ENCODE measurements at regions not wholly inside any gene's neighbourhood (a gene's known extent, or its start where the extent isn't known, plus 50 kb on each side); places are given as distances from the start of the nearest gene placed in this dataset.
"Not testable (repeated sequence)": the region's sequence is repeated elsewhere in the genome, so short reads cannot be mapped to it uniquely, and the experiment has no call there.

DNA sequence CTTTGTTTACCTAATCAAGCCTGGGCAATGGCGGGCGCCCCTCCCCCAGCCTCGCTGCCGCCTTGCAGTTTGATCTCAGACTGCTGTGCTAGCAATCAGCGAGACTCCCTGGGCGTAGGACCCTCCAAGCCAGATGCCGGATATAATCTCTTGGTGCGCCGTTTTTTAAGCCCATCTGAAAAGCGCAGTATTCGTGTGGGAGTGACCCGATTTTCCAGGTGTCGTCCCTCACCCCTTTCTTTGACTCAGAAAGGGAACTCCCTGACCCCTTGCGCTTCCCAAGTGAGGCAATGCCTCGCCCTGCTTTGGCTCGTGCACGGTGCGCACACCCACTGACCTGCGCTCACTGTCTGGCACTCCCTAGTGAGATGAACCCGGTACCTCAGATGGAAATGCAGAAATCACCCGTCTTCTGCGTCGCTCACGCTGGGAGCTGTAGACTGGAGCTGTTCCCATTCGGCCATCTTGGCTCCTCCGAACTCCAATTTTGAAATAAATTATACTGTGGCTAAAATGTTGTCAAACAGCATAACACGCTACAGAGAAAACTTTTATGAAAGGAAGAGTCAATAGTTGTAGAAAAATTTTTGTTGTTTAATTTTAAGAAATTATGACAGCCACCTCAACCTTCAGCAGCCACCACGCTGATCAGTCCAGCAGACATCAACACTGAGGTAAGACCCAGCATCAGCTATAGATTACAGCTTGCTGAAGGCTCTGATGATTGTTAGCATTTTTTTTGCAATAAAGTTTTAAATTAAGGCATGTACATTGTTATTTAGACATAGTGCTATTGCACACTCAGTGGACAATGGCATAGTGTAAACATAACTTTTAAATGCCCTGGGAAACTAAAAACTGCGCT is 384.7 kb upstream of the DEPDC1 start:
- DNase-seq = not testable (repeated sequence)

DNA sequence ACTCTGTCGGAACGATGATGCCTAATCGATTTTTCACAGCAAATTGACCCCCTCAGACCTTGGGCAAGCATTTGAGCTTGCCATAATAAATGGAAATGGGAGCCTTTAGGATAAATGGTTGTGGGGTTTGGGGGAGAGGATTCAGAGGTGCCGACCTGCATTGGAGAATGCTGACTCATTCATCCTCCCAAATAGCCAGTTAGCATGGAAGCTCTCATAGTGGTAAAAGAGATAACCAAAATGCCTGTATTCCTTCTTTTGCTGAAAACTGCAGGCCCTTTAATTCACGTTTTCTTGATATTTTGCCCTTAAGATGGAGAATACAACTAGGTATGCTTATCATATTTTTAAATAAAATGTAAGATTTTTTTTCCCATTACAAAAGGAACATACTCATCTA is 392.6 kb upstream of the DEPDC1 start:
- no peak for DNase-seq

DNA sequence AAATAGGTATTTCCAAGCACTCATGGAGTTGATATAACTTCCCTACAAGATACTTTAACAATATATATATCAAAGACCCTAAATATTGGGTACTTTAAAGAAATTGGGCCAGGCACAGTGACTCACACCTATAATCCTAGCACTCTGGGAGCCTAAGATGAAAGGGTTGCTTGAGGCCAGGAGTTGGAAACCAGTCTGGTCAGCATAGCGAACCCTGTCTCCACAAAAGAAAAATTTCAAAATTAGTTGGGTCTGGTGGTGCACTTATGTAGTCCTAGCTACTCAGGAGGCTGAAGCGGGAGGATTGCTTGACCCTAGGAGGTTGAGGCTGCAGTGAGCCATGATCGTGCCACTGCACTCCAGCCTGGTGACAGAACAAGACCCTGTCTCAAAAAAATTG is 393.9 kb upstream of the DEPDC1 start:
- DNase-seq = no peak

DNA sequence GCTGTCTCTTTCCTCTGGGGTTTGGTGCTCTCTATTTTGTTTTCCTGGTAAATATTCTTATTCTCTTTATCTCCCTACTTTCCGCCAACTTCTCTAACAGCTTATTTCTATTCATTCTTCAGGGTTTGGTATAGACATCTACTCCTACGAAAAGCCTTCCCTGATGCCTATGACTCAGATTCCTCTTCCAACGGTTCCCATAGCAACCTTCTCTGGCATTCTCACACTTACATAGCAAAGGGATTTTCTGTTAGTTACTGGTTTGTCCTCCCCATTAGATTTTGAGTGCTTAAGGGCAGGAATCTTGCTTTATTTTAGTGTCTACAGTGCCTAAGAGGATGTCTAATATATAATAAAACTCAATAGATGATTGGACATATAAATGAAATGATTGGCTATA is 407.6 kb upstream of the DEPDC1 start:
- no peak for DNase-seq

DNA sequence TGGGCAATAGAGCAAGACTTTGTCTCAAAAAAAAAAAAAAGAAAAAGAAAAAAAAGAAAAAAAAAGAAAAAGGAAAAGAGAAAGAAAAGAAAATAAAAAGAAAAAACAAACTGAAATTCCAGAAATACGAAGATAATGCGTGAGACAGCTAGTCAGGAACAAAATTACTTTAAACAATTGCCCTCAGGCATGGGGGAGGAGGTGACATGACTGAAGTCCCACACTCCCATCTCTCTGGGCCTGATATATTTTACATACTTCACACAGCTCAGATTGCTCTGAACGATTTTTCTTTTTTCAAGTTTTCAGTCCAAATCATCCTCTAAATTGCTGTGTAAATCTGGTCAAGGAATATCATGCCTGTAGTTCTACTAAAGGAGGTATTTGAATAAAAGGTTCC is 409.5 kb upstream of the DEPDC1 start:
- DNase-seq = no peak

DNA sequence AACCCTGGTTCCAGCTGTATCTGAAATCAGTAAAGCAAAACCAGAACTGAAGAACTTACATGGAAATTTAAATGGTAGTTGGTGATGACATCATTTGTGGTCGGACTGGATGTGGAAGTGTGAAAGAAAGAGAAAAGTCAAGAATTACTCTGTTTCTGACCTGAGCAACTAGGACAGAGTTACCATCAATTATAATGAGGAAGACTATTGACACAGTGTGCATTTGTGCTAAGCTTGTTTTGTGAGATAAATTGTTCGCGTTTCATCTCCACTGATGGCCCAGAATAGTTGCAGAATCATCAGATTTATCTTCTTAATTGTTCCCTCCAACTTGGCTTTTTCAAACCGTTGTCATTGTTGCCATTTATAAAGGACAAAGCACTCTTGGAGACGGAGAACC is 410.6 kb upstream of the DEPDC1 start:
- DNase-seq = no peak

DNA sequence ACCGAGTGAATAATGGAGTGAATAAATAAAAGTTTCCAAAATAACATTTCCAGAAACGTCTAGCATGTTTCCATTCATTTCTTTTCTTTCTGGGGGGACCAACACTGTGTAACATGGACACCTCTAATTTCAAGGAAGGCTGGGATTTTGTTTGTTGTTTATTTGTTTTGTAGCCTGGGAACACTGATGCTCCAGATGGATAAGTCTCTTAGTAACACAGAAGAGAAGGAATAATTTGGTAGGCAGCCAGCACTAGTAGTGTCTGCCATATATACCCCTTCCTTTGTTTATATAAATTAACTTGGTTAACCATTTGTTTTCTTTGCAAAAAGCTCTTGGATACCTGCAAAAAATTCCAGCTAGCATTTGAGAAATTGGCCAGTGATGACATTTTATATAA is 411.4 kb upstream of the DEPDC1 start:
- DNase-seq = no peak

DNA sequence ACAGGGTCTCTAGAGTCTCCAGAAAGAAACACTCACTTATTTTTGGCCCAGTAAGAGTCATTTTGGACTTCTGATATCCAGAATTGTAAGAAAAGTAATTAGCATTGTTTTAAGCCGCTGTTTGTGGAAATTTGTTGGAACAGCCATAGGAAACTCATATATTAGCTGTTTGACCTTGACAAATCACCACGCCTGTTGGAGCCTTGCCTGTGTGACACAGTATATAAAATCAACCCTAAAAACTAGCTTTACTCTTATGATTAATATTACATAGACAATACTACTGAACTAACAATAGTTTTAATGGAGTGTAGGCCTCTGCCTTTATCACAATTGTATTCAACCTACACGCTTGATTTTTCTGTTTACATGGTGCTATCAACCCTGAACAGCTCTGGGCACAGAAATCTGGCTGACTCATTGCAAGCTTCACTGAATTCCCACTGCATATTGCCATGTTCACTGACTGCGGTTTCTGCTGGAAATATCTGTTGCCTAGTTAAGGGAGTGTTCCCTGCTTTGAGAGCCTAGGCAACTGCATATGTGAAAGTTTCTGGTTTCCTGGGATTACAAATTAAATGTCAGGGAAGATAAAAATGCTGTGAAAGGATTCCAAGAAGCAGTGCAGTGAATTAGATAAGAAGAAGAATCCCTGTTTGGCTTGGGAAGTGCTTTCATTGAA is 419.5 kb upstream of the DEPDC1 start:
- DNase-seq = no peak

DNA sequence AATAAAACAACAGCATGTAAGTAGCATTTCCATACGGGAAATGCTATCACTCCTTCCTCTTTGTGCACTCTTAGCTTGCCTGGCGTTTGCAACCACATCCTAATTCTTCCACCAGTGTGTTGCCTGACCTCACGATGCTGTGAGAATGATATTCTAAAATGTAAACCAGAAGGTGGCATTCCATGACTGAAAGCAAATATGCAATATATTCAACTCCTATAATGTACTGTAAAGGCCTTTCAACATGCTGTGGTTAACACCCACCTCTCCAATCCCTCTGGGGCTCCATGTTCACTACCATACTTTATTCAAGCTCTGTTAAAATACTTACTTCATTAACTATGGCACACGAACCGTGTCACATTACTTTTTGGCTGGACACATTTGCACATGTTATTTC is 420.6 kb upstream of the DEPDC1 start:
- no peak for DNase-seq

DNA sequence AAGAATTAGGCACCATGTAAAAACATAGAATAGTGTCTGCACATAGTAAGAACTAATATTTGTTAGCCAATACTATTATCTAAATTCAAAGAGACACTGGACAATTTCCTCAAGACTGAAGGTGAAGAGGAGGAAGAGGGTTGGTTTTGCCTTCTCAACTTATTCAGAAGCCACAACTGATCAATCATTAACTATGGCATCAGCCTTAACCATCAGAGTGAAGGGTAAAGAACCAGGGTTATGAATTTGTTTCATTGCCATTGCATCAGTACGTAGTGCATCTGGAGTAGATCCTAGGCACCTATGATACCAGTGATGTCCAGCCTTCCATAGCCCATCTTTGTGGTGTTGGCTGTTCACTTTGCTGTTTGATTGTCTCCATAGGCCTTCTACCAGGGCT is 421.7 kb upstream of the DEPDC1 start:
- no peak for DNase-seq

DNA sequence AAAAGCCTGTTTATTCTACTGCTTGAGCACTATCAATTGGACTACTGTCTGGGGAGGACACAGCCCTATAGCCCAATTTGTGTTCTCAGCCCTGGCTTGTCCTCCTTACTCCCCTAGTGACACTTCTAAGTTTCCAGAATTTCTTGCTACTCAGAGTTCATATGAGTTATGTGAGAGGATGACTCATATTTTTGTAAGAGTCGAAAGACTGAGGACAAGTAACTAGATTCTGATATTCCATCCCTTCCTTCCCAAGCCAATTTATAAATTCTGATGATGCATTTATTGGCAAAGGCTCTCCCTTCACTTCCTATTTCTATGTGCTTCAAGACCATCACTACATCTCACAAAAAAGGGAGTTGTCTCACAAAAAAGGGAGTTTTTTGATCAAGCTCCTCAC is 422.2 kb upstream of the DEPDC1 start:
- DNase-seq = no peak

DNA sequence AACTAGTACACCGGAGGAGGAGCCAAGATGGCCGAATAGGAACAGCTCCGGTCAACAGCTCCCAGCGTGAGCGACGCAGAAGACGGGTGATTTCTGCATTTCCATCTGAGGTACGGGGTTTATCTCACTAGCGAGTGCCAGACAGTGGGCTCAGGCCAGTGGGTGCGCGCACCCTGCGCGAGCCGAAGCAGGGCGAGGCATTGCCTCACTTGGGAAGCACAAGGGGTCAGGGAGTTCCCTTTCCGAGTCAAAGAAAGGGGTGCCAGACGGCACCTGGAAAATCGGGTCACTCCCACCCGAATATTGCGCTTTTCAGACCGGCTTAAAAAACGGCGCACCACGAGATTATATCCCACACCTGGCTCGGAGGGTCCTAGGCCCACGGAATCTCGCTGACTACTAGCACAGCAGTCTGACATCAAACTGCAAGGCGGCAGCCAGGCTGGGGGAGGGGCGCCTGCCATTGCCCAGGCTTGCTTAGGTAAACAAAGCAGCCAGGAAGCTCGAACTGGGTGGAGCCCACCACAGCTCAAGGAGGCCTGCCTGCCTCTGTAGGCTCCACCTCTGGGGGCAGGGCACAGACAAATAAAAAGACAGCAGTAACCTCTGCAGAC is 426.7 kb upstream of the DEPDC1 start:
- DNase-seq = not testable (repeated sequence)

DNA sequence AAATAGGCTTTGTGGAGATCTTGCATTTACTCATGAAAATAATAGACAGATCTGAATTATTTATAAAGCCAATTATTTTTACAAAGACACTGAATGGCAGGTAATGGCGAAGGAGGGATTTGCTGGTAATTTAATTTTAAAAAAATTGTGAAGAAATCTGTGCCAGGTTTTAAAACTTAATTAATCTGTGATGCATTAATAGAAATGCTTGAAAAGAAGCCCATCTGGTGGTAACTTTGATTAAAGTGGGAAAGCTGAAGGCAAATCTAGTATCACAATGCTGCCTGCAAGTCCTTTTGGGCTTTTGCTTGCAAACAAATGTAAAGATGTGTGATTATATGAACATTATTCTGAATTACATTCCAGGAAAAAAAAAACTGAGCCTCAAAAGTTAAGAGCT is 433.2 kb upstream of the DEPDC1 start:
- no peak for DNase-seq

DNA sequence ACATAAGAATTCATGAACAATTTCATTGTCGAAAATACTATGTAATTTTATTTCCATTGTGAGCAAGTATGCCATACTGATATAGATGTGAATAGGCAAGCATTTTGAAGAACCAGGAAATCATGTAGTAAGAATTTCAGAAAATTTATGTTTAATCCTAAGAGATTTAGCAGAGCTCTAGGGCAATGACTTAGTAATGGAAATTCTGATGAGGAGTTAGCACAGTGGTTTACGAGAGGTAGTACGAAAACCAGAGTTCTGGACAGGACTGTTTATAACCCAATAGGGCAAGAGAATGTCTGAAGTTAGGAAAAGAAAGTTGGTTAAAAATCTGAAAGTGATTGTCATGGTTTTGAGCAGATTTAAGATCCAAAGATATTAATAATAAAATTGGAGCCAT is 439.6 kb upstream of the DEPDC1 start:
- DNase-seq = no peak

DNA sequence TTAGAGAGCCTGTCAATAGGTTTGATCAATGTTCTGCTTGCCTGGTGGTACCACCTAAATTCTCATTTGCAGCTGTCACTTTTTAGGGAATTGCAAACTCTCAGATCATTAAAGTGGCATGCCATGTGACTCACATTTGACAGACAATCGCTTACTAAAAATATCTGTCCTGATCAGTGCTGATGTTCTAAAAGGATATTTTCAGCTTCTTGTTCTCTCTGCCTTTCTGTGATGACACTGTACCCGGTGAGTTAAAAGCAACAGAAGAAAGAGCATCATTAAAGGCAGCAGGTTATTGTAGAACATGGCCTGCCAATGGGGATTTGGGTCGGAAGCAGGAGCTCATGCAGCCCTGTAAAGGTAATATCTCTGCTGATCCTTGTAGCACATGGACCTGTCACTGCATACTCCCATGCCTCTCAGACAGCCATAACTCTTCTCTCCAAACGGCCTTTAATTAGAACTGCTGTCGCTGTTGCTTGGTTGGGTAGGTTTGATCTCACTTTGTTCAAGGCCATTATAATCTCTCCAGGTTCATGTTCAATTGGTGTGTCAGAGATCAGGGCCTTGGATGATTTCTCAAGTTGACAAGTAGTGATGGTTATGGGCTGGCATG is 441.3 kb upstream of the DEPDC1 start:
- DNase-seq = no peak

DNA sequence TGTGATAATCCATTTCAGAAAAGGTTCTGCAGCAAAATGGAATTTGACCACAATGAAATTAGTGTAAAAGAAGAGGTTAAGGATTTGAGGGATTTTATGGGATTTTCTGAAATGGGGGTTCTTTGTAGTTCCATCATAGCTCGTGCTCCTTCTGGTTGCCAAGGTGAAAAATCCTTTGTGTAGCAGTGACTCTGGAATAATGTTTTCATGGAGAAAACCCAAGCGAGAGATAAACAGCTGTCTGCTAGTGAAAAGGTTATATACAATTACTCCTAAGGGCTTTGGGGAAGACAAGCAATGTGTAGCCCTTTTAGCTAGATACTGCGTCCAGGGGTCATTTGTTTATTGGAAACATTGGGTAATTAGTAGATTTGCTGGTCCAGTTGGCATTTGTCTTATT is 453.2 kb upstream of the DEPDC1 start:
- no peak for DNase-seq

DNA sequence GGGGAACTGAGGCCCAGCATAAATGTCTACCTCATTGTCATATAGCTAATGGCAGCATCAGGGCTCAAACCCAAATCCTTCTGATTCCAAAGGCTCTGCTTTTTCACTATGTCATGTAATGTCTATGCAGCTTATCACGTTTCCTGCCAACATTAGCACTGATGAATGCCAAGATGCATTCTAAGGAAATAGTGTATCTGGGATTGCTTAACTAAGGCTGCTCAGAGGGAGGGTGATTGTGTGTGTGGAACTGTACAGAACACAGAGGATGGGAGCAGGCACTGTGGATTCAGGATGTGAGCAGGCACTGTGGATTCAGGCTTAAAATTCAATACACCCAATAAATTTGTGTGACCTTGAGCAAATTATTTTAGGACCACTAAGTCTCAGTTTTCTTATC is 456.4 kb upstream of the DEPDC1 start:
- no peak for DNase-seq

DNA sequence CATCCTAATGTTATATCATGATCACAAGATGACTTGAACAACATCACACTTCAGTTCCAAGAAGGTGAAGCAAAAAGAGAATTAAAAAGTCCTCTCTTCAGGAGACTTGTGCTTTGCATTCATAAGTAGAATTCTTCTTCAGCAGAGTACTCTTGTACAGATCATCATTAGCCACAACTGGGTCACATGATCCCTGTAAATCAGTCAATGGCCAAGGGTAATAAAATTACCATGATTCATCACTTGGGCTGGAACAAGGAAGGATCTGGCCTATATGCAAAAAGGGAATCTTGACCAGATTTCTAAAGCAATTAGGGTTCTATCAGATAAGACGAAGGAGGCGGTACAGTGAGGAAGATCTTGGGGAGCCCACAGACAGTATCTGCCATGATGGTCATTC is 458.0 kb upstream of the DEPDC1 start:
- no peak for DNase-seq

DNA sequence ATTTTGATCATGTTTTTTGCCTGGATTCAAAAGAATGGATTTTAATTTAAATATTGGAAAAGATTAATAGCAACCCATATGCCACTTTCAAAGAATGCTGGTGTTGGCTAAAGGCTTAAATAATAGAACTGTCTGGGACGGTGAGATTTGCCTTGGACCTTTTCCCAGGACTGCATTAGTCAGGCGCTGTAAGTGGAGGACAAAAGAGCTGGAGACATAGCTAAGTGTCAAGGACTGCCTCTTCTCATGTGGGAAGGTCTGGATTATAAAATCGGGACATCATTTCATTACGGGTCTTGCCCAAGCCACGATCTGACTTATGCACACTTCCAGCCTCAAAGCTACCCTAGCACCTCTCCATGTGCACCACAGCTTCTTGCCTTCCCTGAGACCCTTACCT is 458.5 kb upstream of the DEPDC1 start:
- DNase-seq = no peak

DNA sequence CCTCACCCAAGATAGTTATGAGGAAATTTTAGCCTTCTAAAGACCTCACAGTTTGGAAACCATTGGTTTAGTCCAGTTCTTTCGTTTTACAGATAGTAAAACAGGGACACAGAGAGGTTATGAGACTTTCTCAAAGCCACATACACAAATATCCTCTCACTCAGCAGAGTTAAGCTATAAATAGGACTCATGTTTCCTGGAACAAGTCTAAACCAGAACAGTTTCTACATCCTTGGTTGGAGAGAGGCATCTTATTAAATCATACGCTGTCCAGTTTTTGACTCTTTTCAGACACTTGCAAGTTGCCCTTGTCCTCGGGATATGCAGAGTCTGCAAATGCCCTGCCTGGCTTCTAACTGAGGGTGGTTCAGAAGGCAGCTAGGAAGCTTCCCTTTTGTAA is 462.1 kb upstream of the DEPDC1 start:
- DNase-seq = no peak

DNA sequence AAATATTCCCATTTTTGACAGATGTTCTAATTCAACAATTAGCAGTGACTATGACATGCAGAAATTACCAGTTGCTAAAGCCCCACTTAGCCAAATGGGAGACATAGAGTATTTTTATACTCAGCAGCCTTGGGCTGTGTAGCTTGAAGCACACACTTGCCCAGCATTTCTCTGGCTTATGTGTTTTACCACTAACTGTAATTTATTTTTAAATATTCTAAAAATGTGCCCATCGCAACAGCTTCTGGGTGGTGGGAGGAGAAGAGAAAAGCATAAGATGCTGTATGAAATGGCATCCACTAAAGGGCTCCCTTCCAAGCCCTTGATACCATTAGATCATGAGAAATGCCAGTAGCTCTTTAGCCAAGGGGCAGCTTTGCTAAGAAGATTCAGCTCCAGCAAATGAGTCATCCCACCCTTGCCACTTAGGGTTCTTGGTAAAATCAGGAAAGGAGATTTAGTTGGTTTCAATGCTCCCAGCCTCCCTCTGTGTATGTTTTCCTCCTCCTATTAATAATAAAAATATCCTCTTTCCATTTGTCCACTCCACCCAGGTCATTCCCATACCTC is 462.7 kb upstream of the DEPDC1 start:
- DNase-seq = no peak

DNA sequence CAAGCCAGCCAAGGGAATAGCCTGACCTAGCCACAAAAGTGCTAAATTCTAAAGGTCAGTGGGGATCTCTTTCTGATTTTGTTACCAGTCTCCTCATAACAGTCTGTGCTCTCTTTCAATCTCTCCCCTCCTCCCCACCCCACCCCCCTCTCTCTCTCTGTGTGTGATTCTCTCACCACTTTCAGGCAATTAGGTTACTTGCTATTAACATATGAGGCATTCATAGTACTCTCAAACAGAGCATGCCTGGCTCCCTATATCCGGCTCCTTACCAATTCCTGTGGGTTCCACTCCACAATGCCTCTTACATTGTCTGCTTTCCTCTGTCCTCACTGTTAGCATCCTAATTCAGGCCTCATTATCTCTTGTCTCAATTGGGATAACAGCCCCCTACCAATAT is 464.3 kb upstream of the DEPDC1 start:
- no peak for DNase-seq

DNA sequence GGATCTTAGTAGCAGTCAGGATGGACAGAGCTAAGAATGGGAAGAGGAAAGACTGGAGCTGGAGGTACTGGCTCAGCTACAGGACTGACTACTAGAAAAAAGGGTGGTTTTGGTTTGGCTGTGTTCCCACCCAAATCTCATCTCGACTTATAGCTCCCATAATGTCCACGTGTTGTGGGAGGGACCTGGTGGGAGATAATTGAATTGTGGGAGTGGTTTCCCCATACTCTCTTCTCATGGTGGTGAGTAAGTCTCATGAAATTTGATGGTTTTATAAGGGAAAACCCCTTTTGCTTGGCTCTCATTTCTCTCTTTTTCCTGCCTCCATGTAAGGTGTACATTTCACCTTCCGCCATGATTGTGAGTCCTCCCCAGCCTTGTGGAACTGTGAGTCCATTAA is 466.5 kb upstream of the DEPDC1 start:
- no peak for DNase-seq

DNA sequence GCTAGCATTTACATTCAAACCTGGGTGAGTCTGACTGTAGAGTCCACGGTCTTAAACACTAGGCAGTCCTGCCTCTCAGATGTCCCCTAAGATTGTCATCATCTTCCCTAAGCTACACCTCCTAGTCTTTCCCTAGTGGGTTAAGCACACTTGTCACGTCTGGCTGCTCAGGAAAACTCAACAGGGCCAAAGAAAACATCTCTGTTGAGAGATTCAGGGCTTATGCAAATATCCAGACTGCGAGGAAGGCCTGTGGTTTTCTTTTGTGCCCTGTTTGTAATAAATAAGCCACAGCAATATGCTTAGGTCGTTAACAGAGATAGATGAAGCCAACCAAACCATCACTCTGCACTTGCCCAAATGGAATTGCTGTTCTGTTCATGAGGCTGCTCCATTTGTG is 472.6 kb upstream of the DEPDC1 start:
- DNase-seq = no peak
